ENCODE measurements at regions not wholly inside any gene's neighbourhood (a gene's known extent, or its start where the extent isn't known, plus 50 kb on each side); places are given as distances from the start of the nearest gene placed in this dataset.

GRCh38 chr4:128378668-128379067, 91.1 kb upstream of the PGRMC2 start:
- Histone ChIP-seq H3K9me3 (replicated peaks; ENCODE audit: control insufficient read depth, insufficient read depth, low read depth, low read length) (peaks cover 14% of the 10 kb centered on the region), H3K9me1 (ENCODE audit: control insufficient read depth, insufficient read depth, low read length) (no peaks in the 10 kb centered on the region), H2AFZ (ENCODE audit: low read depth, low read length) (no peak overlapping the region), H3K27ac (ENCODE audit: extremely low read depth, low read depth, low read length) (no peak overlapping the region), H3K4me2 (ENCODE audit: insufficient read depth, low read length) (no peak overlapping the region), H3K79me2 (ENCODE audit: control insufficient read depth, insufficient read depth, low read length) (no peaks in the 10 kb centered on the region), H3K36me3 (ENCODE audit: control insufficient read depth, insufficient read depth, low read length) (no peaks in the 10 kb centered on the region), H3K9ac (ENCODE audit: insufficient read depth in 1 of 2, low read depth in 2 of 2, low read length in 2 of 2) (no peak overlapping the region), H3K4me3 (no peak overlapping the region), H3K4me1 (replicated peaks in 1 of 2; ENCODE audit: control insufficient read depth in 2 of 2, insufficient read depth in 2 of 2, low read length in 2 of 2) (no peaks in the 10 kb centered on the region), H3K27me3 (ENCODE audit: control insufficient read depth in 2 of 2, insufficient read depth in 2 of 2, low read length in 2 of 2) (no peaks in the 10 kb centered on the region), H4K20me1 (replicated peaks; ENCODE audit: control insufficient read depth, insufficient read depth, low read length) (no peaks in the 10 kb centered on the region)
- in situ Hi-C loops (cut with MboI) (no loop called here), intact Hi-C loops (cut with micrococcal nuclease) (no loop called here)
- whole genome bisulfite sequencing (ENCODE audit: insufficient coverage, low coverage, missing lambda C conversion rate): 61% methylated on average over 3 of the region's 3 CpGs
- no peak for TF ChIP-seq MITF (IDR thresholded peaks at IDR 0.05)
- TF ChIP-seq ZNF133 (CRISPR knock-in tag; IDR thresholded peaks at IDR 0.05): no peak
- no peak for TF ChIP-seq PHB2 (IDR thresholded peaks at IDR 0.05; ENCODE audit: low read depth)
- no peak for TF ChIP-seq ESRRB (CRISPR knock-in tag; IDR thresholded peaks at IDR 0.05; ENCODE audit: borderline replicate concordance)
- TF ChIP-seq KAT7 (CRISPR knock-in tag; IDR thresholded peaks at IDR 0.05; ENCODE audit: borderline replicate concordance): no peak
- no peak for TF ChIP-seq MTA3 (IDR thresholded peaks at IDR 0.05; ENCODE audit: borderline replicate concordance)
- no peak for TF ChIP-seq ZBTB7A (IDR thresholded peaks at IDR 0.05; ENCODE audit: borderline replicate concordance, control insufficient read depth, low read depth, low read length)
- TF ChIP-seq, protein P1, sequence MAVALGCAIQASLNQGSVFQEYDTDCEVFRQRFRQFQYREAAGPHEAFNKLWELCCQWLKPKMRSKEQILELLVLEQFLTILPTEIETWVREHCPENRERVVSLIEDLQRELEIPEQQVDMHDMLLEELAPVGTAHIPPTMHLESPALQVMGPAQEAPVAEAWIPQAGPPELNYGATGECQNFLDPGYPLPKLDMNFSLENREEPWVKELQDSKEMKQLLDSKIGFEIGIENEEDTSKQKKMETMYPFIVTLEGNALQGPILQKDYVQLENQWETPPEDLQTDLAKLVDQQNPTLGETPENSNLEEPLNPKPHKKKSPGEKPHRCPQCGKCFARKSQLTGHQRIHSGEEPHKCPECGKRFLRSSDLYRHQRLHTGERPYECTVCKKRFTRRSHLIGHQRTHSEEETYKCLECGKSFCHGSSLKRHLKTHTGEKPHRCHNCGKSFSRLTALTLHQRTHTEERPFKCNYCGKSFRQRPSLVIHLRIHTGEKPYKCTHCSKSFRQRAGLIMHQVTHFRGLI (CRISPR knock-in tag; IDR thresholded peaks at IDR 0.05): no peak
- TF ChIP-seq GATAD2B (IDR thresholded peaks at IDR 0.05; ENCODE audit: borderline replicate concordance): no peak
- no peak for TF ChIP-seq ZNF121 (CRISPR knock-in tag; conservative IDR thresholded peaks at IDR 0.05)
- TF ChIP-seq IFI16 (CRISPR knock-in tag; IDR thresholded peaks at IDR 0.05): no peak
- no peak for TF ChIP-seq DLX4 (CRISPR knock-in tag; IDR thresholded peaks at IDR 0.05)
- TF ChIP-seq GTF2A2 (tag; IDR thresholded peaks at IDR 0.05): no peak
- TF ChIP-seq, protein P2, sequence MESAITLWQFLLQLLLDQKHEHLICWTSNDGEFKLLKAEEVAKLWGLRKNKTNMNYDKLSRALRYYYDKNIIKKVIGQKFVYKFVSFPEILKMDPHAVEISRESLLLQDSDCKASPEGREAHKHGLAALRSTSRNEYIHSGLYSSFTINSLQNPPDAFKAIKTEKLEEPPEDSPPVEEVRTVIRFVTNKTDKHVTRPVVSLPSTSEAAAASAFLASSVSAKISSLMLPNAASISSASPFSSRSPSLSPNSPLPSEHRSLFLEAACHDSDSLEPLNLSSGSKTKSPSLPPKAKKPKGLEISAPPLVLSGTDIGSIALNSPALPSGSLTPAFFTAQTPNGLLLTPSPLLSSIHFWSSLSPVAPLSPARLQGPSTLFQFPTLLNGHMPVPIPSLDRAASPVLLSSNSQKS (CRISPR knock-in tag; IDR thresholded peaks at IDR 0.05): no peak
- TF ChIP-seq ATF6 (CRISPR knock-in tag; IDR thresholded peaks at IDR 0.05): no peak
- TF ChIP-seq ZFP36 (IDR thresholded peaks at IDR 0.05; ENCODE audit: low read depth, low read length, partially characterized antibody): no peak
- TF ChIP-seq MIER1 (IDR thresholded peaks at IDR 0.05; ENCODE audit: low read depth): no peak
- FAIRE-seq (no peak), ATAC-seq (no peak), DNase-seq (ENCODE audit: extremely low read depth in 1 of 4, low spot score in 3 of 4) (no peak)
- ChIA-PET CTCF (ENCODE audit: low intra/inter-chr PET ratio) (no interaction called here), POLR2A (no interaction called here)
- BruUV-seq (replicated peaks): no TSS peak
